ENCODE measurements at regions not wholly inside any gene's neighbourhood (a gene's known extent, or its start where the extent isn't known, plus 50 kb on each side); places are given as distances from the start of the nearest gene placed in this dataset.

GRCh38 chr5:103487218-103487617 lies 75.4 kb downstream of the NUDT12 start:
- Histone ChIP-seq H3K9ac (ENCODE audit: low read length) (no peak overlapping the region), H3K36me3 (ENCODE audit: insufficient read depth, low read length) (no peaks in the 10 kb centered on the region), H3K79me2 (replicated peaks; ENCODE audit: insufficient read depth, low read length) (no peaks in the 10 kb centered on the region), H3K9me2 (ENCODE audit: insufficient read depth, low read length) (no peaks in the 10 kb centered on the region), H4K20me1 (ENCODE audit: insufficient read depth) (no peaks in the 10 kb centered on the region), H3K9me3 (ENCODE audit: low read length) (no peaks in the 10 kb centered on the region), H3K27me3 (ENCODE audit: insufficient read depth, low read depth, low read length) (no peaks in the 10 kb centered on the region), H3K4me2 (ENCODE audit: low read length) (no peak overlapping the region), H3K4me3 (ENCODE audit: low read length) (no peak overlapping the region), H2AFZ (ENCODE audit: low read depth, low read length) (no peak overlapping the region), H3K27ac (ENCODE audit: low read length) (no peak overlapping the region), H3F3A (ENCODE audit: insufficient read depth, low read length, poor library complexity, severe bottlenecking) (no peaks in the 10 kb centered on the region)
- TF ChIP-seq POLR2AphosphoS5 (IDR thresholded peaks at IDR 0.05), result no peak
- TF ChIP-seq EP300 (conservative IDR thresholded peaks at IDR 0.05; ENCODE audit: poor library complexity, severe bottlenecking), result no peak
- no peak for TF ChIP-seq REST (IDR thresholded peaks at IDR 0.05; ENCODE audit: borderline replicate concordance)
- TF ChIP-seq SMC3 (conservative IDR thresholded peaks at IDR 0.05; ENCODE audit: poor library complexity), result no peak
- no peak for TF ChIP-seq EZH2 (IDR thresholded peaks at IDR 0.05; ENCODE audit: borderline replicate concordance, insufficient read depth, low read length, poor library complexity, severe bottlenecking)
- no peak for TF ChIP-seq CTCF (IDR thresholded peaks at IDR 0.05; ENCODE audit: poor library complexity, severe bottlenecking)
- TF ChIP-seq MXI1 (conservative IDR thresholded peaks at IDR 0.05; ENCODE audit: poor library complexity, severe bottlenecking), result no peak
- no peak for TF ChIP-seq TAF1 (IDR thresholded peaks at IDR 0.05; ENCODE audit: low read depth)
- TF ChIP-seq RAD21 (conservative IDR thresholded peaks at IDR 0.05), result no peak

- Histone ChIP-seq H4K20me1 (ENCODE audit: insufficient read depth) (no peaks in the 10 kb centered on the region), H3K27me3 (ENCODE audit: insufficient read depth, low read depth, low read length) (no peaks in the 10 kb centered on the region), H3F3A (ENCODE audit: insufficient read depth, low read length, poor library complexity, severe bottlenecking) (no peaks in the 10 kb centered on the region), H3K4me2 (ENCODE audit: low read length) (no peak overlapping the region), H2AFZ (ENCODE audit: low read depth, low read length) (no peak overlapping the region), H3K79me2 (replicated peaks; ENCODE audit: insufficient read depth, low read length) (no peaks in the 10 kb centered on the region), H3K36me3 (ENCODE audit: insufficient read depth, low read length) (no peaks in the 10 kb centered on the region), H3K9me3 (ENCODE audit: low read length) (no peaks in the 10 kb centered on the region), H3K9ac (ENCODE audit: low read length) (no peak overlapping the region), H3K9me2 (ENCODE audit: insufficient read depth, low read length) (no peaks in the 10 kb centered on the region), H3K4me3 (ENCODE audit: low read length) (no peak overlapping the region), H3K27ac (ENCODE audit: low read length) (no peak overlapping the region)
- TF ChIP-seq TAF1 (IDR thresholded peaks at IDR 0.05; ENCODE audit: low read depth) (no peak), SMC3 (conservative IDR thresholded peaks at IDR 0.05; ENCODE audit: poor library complexity) (no peak), EP300 (conservative IDR thresholded peaks at IDR 0.05; ENCODE audit: poor library complexity, severe bottlenecking) (no peak), REST (IDR thresholded peaks at IDR 0.05; ENCODE audit: borderline replicate concordance) (no peak), EZH2 (IDR thresholded peaks at IDR 0.05; ENCODE audit: borderline replicate concordance, insufficient read depth, low read length, poor library complexity, severe bottlenecking) (no peak), POLR2AphosphoS5 (IDR thresholded peaks at IDR 0.05) (no peak), RAD21 (conservative IDR thresholded peaks at IDR 0.05) (no peak), MXI1 (conservative IDR thresholded peaks at IDR 0.05; ENCODE audit: poor library complexity, severe bottlenecking) (no peak), CTCF (IDR thresholded peaks at IDR 0.05; ENCODE audit: poor library complexity, severe bottlenecking) (no peak)
These were observed 75.8 kb downstream of the NUDT12 start for GRCh38 chr5:103486739-103487138.
